IPS DF 4.7 (cell line): ENCODE measurements at regions not wholly inside any gene's neighbourhood (a gene's known extent, or its start where the extent isn't known, plus 50 kb on each side); places are given as distances from the start of the nearest gene placed in this dataset.
"Not testable (repeated sequence)": the region's sequence is repeated elsewhere in the genome, so short reads cannot be mapped to it uniquely, and the experiment has no call there.

ENCODE experiments used
- DNase-seq: peaks from one replicate; pipeline ENCODE4 v3.0.0-alpha.2; 2013; ENCODE audit warnings: low spot score; ENCODE audit errors: extremely low read depth

GRCh38 chr6:78797270-78797669, 70.1 kb upstream of the IRAK1BP1 start:
- no peak for DNase-seq

GRCh38 chr6:78799682-78800081, 67.7 kb upstream of the IRAK1BP1 start:
- DNase-seq: no peak

- not testable (repeated sequence) for DNase-seq
These were observed 60.6 kb upstream of the IRAK1BP1 start for GRCh38 chr6:78806792-78807191.

GRCh38 chr6:78807655-78808355, 59.5 kb upstream of the IRAK1BP1 start:
- not testable (repeated sequence) for DNase-seq

GRCh38 chr6:78808356-78808891, 58.9 kb upstream of the IRAK1BP1 start:
- DNase-seq: no peak

GRCh38 chr6:78808933-78809332, 58.4 kb upstream of the IRAK1BP1 start:
- DNase-seq: no peak

GRCh38 chr6:78810146-78810545, 57.2 kb upstream of the IRAK1BP1 start:
- peak; percentile 51 for DNase-seq

- DNase-seq: no peak
These were observed 56.7 kb upstream of the IRAK1BP1 start for GRCh38 chr6:78810698-78811097.
